ENCODE measurements at regions not wholly inside any gene's neighbourhood (a gene's known extent, or its start where the extent isn't known, plus 50 kb on each side); places are given as distances from the start of the nearest gene placed in this dataset.

GRCh38 chr12:127538316-127538715 lies 728.7 kb upstream of the TMEM132C start:
- DNase-seq = no peak

- no peak for DNase-seq
Observed at GRCh38 chr12:127539226-127539858, 727.6 kb upstream of the TMEM132C start.

GRCh38 chr12:127542391-127542790 lies 724.6 kb upstream of the TMEM132C start:
- no peak for DNase-seq

GRCh38 chr12:127542931-127543330 lies 724.0 kb upstream of the TMEM132C start:
- DNase-seq = no peak

GRCh38 chr12:127546721-127547505 lies 720.1 kb upstream of the TMEM132C start:
- no peak for DNase-seq

- no peak for DNase-seq
Observed at GRCh38 chr12:127548123-127548553, 718.8 kb upstream of the TMEM132C start.

GRCh38 chr12:127550271-127550670 lies 716.7 kb upstream of the TMEM132C start:
- DNase-seq = no peak

- no peak for DNase-seq
Observed at GRCh38 chr12:127552838-127553237, 714.1 kb upstream of the TMEM132C start.

- no peak for DNase-seq
Observed at GRCh38 chr12:127555071-127555470, 711.9 kb upstream of the TMEM132C start.

GRCh38 chr12:127556231-127556886 lies 710.6 kb upstream of the TMEM132C start:
- no peak for DNase-seq

- no peak for DNase-seq
Observed at GRCh38 chr12:127558361-127558760, 708.6 kb upstream of the TMEM132C start.

GRCh38 chr12:127559349-127560040 lies 707.5 kb upstream of the TMEM132C start:
- DNase-seq = peak; percentile 89

GRCh38 chr12:127560041-127560478 lies 706.9 kb upstream of the TMEM132C start:
- no peak for DNase-seq

GRCh38 chr12:127562816-127563215 lies 704.2 kb upstream of the TMEM132C start:
- peak; percentile 2 for DNase-seq

GRCh38 chr12:127565241-127565640 lies 701.7 kb upstream of the TMEM132C start:
- DNase-seq = no peak

GRCh38 chr12:127567531-127567930 lies 699.4 kb upstream of the TMEM132C start:
- no peak for DNase-seq

GRCh38 chr12:127570387-127570786 lies 696.6 kb upstream of the TMEM132C start:
- no peak for DNase-seq

GRCh38 chr12:127570793-127571360 lies 696.1 kb upstream of the TMEM132C start:
- no peak for DNase-seq

GRCh38 chr12:127571578-127571977 lies 695.4 kb upstream of the TMEM132C start:
- DNase-seq = no peak

GRCh38 chr12:127579446-127579845 lies 687.5 kb upstream of the TMEM132C start:
- DNase-seq = no peak

- no peak for DNase-seq
Observed at GRCh38 chr12:127582074-127582473, 684.9 kb upstream of the TMEM132C start.

GRCh38 chr12:127583041-127583440 lies 683.9 kb upstream of the TMEM132C start:
- no peak for DNase-seq

- no peak for DNase-seq
Observed at GRCh38 chr12:127588249-127588648, 678.7 kb upstream of the TMEM132C start.

All from hematopoietic multipotent progenitor cell treated with erythropoietin and hydrocortisone succinate and interleukin-3 and kit ligand, for 4 days (in vitro differentiated cells).